Activated CD4-positive, alpha-beta T cell treated with anti-CD3 and anti-CD28 coated beads, Interleukin-2, amount 50 U/mL, for 4 hours (primary cell): ENCODE measurements at regions not wholly inside any gene's neighbourhood (a gene's known extent, or its start where the extent isn't known, plus 50 kb on each side); places are given as distances from the start of the nearest gene placed in this dataset.

Experiments used
- DNase-seq, 2 experiments: peaks; one replicate each; pipeline ENCODE4 v3.0.0-alpha.2; 2020

DNA sequence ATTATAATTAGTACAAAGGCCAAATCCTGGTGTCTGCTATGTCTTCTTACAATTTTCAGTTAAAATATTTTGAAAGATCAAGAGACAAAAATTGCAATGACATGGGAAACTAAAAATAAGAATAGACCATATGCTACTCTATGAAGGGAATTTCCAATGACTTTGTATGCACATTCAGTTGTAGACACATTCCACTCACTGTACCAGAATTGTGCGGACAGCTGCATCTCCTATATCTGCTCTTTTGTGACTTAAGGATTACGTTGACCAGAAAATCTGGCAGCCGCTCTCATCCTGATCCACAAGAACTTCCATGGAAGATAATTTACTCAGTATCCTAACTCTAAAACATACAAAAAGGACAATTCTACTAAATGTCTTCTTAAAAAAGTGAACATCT lies 493.9 kb upstream of the KCNMB2 start:
- DNase-seq: no peak

GRCh38 chr3:178043084-178043483 lies 493.2 kb upstream of the KCNMB2 start:
- no peak for DNase-seq

DNA sequence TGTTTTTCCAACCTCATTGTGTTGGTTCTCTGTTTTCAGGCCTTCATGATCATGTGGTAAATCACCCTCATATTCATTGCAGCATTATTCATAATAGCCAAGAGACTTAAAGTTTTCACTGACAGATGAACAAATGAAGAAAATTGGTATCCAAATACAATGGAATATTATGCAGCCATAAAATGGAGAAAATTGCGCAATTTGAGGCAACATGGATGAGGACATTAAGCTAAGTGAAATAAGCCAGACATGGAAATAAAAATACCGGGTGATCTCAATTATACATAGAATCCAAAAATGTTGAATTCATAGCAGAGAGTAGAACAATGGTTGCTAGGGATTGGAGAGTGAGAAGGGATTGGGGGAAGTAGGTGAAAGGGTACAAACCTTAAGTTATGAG lies 491.9 kb upstream of the KCNMB2 start:
- DNase-seq: no peak

DNA sequence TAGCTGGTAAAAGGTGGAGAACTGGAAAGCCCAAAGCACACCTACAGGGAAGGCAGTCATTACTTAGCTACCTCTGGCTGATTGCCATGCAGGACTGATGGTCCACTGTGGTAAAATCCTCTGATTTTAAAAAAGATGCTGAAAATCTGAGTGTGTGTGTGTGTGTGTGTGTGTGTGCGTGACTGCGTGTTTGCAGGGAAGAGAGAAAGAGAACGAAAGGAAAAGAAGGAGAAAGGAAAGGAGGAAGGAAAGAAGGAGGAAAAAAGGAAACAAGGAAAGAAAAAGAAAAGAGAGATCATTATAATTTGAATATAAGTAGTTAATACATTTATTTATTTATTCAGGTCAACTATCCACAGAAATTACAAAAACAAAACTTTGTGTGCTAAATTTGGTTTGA lies 488.7 kb upstream of the KCNMB2 start:
- no peak for DNase-seq

DNA sequence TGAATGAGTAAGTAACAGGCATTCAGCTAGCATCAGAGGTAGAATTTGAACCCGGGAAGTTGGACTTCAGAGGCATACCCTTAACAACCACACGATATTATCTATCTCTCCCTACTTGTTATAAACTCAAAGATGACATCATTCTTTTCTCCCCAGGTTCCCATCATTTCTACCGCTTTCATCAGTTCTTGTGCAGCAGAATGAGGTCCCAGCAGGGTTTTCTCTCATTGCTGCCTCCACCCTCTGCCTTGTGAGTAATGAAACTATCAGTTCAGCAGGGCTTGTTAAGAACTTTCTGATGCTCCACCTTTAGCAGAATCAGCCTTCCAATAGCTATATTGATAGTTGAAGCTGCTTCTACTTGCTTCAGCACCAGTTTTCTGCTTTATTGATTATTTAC lies 487.5 kb upstream of the KCNMB2 start:
- no peak for DNase-seq

GRCh38 chr3:178054471-178054870 lies 481.8 kb upstream of the KCNMB2 start:
- DNase-seq: no peak

GRCh38 chr3:178055939-178056338 lies 480.3 kb upstream of the KCNMB2 start:
- DNase-seq: no peak

GRCh38 chr3:178056868-178057267 lies 479.4 kb upstream of the KCNMB2 start:
- no peak for DNase-seq

DNA sequence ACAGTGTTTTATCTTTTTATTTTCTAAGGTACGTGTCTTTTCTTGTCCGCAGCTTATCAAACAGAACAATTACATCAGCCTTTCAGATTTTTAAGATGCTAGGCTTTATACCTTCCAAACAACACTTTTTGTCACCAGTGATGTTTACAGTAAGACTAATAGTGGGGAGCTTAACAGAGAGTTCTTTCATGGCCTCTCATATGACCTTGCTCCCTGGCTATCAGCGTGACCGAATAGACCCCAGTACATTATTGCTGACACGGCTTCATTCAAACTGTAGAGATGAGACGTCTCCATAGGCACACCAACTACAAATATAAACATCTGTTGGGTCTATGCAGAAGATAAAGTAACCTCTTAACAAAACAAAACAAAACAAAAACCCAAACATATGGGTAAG lies 477.6 kb upstream of the KCNMB2 start:
- DNase-seq: no peak

GRCh38 chr3:178059119-178059518 lies 477.1 kb upstream of the KCNMB2 start:
- no peak for DNase-seq

DNA sequence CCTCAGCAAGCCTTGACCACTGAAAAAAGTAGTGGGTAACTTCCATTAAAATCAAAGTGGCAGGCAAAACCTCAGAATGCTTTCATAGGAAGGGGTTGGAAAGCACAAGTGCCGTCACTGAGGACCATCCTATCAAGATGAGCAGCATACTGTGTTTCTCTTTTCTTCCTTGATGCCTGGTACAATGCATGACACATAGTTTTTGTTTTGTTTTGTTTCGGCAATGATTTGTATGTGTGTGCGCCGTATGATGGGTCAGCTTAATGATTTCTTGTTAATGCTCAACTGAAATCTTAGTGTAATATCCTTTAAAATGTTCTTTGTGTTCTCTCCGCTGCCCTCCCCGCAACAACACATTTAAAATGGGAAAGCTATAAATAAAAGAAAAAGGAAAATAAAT lies 476.4 kb upstream of the KCNMB2 start:
- no peak for DNase-seq

DNA sequence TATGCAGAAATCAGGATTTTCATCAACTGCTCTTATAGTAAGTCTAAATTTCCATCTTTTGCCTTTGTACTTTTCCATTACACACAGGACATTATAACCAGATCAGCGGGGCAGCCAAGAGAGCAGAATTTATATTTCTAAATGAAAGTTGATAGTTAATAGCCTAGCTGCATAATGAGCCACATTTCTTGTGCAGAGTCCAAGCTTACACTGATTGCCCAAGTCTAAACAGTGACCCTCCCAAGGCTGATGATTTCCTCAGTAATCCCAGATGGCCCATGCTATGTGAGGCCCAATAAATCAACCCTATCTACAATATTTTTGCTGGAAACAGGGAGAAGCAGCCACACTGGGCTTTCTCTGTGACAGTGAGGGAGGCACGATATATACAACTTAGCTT lies 475.8 kb upstream of the KCNMB2 start:
- DNase-seq: no peak

DNA sequence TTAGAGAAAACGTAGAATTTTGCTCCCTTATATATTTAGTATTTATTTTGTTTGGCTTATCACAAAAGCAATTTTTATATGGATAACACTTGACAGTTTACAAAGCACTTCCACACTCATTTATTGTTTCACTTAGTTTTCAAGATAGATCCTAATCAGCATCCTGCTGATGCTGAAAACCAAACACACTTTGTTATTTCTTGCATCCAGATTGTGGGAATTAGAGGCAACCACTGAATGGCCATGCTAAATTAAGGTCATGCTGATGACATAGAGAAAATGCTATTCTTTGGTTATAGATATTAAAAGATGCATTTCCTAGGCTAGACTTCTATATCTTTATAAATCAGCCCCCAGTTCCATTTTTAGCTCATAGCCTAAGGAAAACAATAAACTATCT lies 474.1 kb upstream of the KCNMB2 start:
- no peak for DNase-seq

GRCh38 chr3:178063461-178063860 lies 472.8 kb upstream of the KCNMB2 start:
- no peak for DNase-seq

- DNase-seq: no peak
These were observed 468.5 kb upstream of the KCNMB2 start for GRCh38 chr3:178067721-178068120.

GRCh38 chr3:178072391-178073305 lies 463.6 kb upstream of the KCNMB2 start:
- no peak for DNase-seq

GRCh38 chr3:178073366-178073765 lies 462.9 kb upstream of the KCNMB2 start:
- no peak for DNase-seq

DNA sequence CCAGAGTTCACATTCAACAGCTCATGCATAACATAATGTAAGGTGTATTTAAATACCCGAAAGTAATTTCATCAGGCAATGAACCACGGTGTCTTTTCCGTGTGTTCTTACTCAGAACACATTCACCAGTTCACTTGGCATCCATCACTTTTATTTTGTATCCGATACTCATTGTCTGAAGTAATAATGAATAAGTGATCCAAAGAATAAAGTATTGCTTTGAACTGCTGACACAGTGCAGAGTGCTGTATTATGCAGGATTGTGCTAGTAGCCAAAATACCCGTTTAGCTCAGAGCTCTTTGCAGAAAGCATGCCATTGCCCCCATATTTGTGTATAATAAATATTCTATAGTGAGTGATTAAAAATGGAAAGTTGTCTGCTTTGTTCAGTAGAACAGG lies 460.9 kb upstream of the KCNMB2 start:
- DNase-seq: no peak

DNA sequence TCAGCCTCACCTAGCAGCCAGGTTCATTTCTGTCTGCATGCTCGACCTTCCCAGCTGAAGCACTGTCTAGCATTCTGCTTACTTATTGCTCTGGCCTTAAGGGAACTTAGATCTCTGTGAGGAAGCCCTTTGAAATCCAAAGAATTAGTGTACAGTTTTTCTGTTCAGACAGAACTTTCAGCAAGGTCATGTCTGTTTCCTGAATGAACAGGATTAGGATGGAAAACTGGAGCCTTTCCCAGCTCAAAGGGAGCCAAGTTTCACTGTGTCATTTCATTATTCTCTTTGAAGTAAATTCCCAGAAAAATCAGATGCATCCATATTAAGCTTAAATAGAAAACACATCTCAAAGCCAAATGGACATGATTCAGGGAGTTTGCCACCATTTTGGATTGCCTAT lies 457.3 kb upstream of the KCNMB2 start:
- DNase-seq: no peak

GRCh38 chr3:178079966-178080365 lies 456.3 kb upstream of the KCNMB2 start:
- DNase-seq: no peak

- DNase-seq: no peak
These were observed 453.8 kb upstream of the KCNMB2 start for GRCh38 chr3:178082326-178082906.

GRCh38 chr3:178083906-178084866 lies 452.1 kb upstream of the KCNMB2 start:
- no peak for DNase-seq
